ENCODE measurements at regions not wholly inside any gene's neighbourhood (a gene's known extent, or its start where the extent isn't known, plus 50 kb on each side); places are given as distances from the start of the nearest gene placed in this dataset.
A peak's percentile ranks its signal among the peaks of the same experiment; 100 is the strongest.

DNA sequence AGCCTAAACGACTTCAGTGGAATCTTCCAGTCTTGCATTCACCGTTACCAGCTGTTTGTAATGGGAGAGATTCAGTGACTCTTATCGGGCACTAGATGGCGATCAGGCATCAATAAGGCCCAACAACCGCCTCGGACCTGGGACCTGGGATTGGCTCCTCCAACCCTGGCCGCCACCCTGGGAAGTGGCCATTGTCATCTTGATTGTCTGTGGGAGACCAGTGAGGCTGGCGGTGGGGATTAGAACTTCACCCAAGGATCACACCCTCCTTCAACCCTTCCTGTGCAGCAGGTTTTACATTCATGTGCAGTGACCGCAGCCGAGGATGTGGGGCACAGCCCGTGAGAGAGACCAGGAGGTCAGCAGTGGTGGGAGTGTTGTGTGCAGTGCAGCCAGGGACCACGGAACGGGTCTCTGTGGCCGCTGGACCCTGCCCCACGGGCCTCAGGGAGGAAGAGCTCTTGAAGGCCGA, 85.3 kb downstream of the SPP2 start:
- TF ChIP-seq, protein P1, sequence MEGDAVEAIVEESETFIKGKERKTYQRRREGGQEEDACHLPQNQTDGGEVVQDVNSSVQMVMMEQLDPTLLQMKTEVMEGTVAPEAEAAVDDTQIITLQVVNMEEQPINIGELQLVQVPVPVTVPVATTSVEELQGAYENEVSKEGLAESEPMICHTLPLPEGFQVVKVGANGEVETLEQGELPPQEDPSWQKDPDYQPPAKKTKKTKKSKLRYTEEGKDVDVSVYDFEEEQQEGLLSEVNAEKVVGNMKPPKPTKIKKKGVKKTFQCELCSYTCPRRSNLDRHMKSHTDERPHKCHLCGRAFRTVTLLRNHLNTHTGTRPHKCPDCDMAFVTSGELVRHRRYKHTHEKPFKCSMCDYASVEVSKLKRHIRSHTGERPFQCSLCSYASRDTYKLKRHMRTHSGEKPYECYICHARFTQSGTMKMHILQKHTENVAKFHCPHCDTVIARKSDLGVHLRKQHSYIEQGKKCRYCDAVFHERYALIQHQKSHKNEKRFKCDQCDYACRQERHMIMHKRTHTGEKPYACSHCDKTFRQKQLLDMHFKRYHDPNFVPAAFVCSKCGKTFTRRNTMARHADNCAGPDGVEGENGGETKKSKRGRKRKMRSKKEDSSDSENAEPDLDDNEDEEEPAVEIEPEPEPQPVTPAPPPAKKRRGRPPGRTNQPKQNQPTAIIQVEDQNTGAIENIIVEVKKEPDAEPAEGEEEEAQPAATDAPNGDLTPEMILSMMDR (IDR thresholded peaks at IDR 0.05; ENCODE audit: low read depth, low read length, missing control alignments) = peak; percentile 81
- peak; percentile 22 for DNase-seq (ENCODE audit: low read depth)
- no peak overlapping the region for H3K4me3 ChIP-seq (ENCODE audit: low read depth, low read length)

DNA sequence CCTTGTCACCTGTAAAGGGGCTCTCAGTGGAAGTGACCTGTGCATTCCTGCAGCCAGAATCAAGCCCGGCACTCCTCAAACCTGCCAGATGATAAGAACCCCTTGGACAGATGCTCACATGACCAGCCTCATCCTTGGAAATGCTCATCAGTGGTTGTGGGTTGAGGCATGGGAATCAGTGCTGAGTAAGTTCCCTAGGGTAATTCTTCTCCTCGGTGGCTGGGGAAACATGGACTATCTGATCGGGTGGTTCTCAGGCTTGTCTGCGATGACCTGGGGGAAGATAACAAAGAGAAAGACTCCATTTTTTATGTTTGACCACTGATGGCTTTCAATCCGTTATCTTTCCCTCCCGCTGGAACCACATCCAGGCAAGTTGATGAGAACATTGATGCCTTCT, 84.0 kb downstream of the SPP2 start:
- H3K4me3 ChIP-seq (ENCODE audit: low read depth, low read length) = no peak overlapping the region
- TF ChIP-seq, protein P1 (IDR thresholded peaks at IDR 0.05; ENCODE audit: low read depth, low read length, missing control alignments) = no peak
- no peak for DNase-seq (ENCODE audit: low read depth)

DNA sequence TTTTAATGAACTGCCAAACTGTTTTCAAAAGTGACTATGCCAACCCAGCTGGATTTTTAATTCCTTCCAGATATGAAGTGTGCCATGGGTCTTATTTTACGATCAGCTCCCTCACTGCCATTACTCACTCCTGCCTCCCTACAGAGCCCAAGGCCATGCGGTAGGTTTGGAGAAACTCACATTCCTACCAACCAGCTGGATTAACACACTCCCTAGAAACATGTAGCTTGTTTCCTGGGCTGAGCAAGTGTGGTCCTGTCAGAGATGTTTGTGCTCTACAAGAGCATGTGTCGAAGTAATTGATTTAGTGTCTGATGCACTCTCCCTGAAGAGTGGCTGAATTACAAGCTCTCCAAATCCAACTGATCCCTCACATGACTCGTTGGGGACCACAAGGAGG, 82.5 kb downstream of the SPP2 start:
- H3K4me3 ChIP-seq (ENCODE audit: low read depth, low read length) = no peak overlapping the region
- DNase-seq (ENCODE audit: low read depth) = no peak
- TF ChIP-seq, protein P1 (IDR thresholded peaks at IDR 0.05; ENCODE audit: low read depth, low read length, missing control alignments) = no peak

DNA sequence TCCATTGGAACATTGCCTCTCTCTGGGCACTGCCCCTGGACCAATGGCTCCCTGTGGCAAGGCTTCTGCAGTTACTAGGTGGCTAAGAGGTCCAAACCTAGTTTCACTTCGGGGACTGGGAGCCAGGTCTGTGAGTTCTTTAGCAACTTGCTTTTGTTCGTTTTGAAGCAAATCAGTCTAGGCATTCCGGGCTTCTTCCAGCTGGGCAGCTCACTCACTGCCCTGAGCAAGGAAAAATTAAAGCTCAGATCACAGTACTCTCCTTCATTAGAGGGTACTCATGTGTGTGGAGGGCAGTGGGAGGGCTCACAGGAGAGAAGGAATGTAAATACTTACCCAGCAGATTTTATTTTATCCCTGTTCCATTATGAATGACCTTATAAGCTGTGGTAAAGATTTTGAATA, 80.3 kb downstream of the SPP2 start:
- H3K4me3 ChIP-seq (ENCODE audit: low read depth, low read length) = no peak overlapping the region
- no peak for DNase-seq (ENCODE audit: low read depth)
- TF ChIP-seq, protein P1 (IDR thresholded peaks at IDR 0.05; ENCODE audit: low read depth, low read length, missing control alignments) = no peak

DNA sequence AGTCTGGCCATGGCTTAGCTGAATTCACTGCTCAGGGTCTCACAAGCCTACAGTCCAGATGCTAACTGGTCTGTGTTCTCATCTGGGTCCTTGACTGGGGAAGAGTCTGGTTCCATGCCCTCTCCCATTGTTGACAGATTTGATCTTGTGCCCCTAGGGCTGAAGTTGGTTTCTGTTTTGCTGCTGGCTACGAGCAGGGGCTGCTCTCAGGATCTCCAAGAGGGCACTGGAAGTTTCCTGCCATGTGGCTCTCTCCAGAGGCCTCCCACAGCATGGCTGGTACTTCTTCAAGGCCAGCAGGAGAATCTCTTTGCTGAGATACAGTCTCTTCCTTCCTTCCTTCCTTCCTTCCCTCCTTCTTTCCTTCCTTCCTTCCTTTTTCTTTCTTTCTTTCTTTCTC, 78.1 kb downstream of the SPP2 start:
- DNase-seq (ENCODE audit: low read depth) = no peak
- TF ChIP-seq, protein P1 (IDR thresholded peaks at IDR 0.05; ENCODE audit: low read depth, low read length, missing control alignments) = no peak
- H3K4me3 ChIP-seq (ENCODE audit: low read depth, low read length) = no peak overlapping the region

Data from GM12864 (cell line).